ENCODE measurements at regions not wholly inside any gene's neighbourhood (a gene's known extent, or its start where the extent isn't known, plus 50 kb on each side); places are given as distances from the start of the nearest gene placed in this dataset.

DNA sequence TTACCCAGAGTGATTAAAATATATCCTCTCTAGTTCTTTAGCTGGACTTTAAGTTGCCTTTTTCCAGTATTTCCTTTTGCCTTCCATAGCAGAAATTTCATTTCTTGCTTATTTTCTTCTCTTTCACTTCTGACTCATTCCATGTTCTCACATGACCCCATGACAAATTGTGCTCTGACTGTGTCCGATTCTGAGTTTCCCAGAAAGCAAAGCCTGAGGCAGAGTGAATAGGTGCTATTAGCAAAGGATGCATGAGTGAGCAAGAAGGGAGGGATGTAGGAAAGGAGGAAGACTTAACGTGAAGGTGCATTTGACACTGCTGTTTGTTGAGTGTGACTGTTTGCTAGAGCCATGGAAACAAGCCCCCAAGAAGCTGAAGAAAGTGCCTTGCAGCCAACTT lies 82.6 kb upstream of the CNTNAP4 start:
- TF ChIP-seq POLR2A (IDR thresholded peaks at IDR 0.05; ENCODE audit: low read depth, low read length) (no peak), RAD21 (IDR thresholded peaks at IDR 0.05; ENCODE audit: low read length) (no peak), MAZ (IDR thresholded peaks at IDR 0.05; ENCODE audit: borderline replicate concordance, low read depth, low read length) (no peak), RCOR1 (IDR thresholded peaks at IDR 0.05; ENCODE audit: insufficient replicate concordance, low read length) (no peak), FOS (IDR thresholded peaks at IDR 0.05; ENCODE audit: low read depth, low read length) (no peak), NFE2L2 (IDR thresholded peaks at IDR 0.05; ENCODE audit: low read depth, low read length) (no peak), CEBPB (IDR thresholded peaks at IDR 0.05; ENCODE audit: low read depth, low read length) (no peak), BHLHE40 (IDR thresholded peaks at IDR 0.05; ENCODE audit: low read depth, low read length) (no peak)
- TF ChIP-seq, protein P1, sequence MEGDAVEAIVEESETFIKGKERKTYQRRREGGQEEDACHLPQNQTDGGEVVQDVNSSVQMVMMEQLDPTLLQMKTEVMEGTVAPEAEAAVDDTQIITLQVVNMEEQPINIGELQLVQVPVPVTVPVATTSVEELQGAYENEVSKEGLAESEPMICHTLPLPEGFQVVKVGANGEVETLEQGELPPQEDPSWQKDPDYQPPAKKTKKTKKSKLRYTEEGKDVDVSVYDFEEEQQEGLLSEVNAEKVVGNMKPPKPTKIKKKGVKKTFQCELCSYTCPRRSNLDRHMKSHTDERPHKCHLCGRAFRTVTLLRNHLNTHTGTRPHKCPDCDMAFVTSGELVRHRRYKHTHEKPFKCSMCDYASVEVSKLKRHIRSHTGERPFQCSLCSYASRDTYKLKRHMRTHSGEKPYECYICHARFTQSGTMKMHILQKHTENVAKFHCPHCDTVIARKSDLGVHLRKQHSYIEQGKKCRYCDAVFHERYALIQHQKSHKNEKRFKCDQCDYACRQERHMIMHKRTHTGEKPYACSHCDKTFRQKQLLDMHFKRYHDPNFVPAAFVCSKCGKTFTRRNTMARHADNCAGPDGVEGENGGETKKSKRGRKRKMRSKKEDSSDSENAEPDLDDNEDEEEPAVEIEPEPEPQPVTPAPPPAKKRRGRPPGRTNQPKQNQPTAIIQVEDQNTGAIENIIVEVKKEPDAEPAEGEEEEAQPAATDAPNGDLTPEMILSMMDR (conservative IDR thresholded peaks at IDR 0.05; ENCODE audit: low read depth, low read length) = no peak

Measured in IMR-90 (cell line).